GM18502 (cell line): ENCODE measurements at regions not wholly inside any gene's neighbourhood (a gene's known extent, or its start where the extent isn't known, plus 50 kb on each side); places are given as distances from the start of the nearest gene placed in this dataset.

Experiments
- ATAC-seq: cut with Tn5 transposase; IDR thresholded peaks from one replicate; pipeline ENCODE4 v1.9.1; 2021; ENCODE audit warnings: mild to moderate bottlenecking; ENCODE audit not compliant: unreplicated experiment, poor library complexity

DNA sequence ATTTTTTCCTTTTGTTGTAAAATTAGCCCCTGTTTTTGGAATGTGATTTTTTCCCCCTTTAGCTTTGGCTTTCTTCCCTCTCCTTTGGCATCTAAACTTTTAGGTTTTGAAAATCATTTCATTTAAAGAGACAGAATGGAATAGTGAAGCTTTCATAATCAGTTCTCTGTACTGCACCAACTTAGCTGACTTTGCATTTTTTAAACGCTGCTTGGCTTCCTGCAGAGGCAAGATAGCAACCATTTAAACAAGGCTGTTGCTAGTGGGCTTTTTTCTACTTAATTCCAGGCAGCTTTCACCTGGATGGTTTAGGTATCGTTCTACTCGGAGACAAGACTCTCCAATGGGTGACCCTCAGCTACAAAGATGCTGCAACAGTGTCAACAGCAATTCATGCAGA is 267.9 kb upstream of the PKDCC start:
- no peak for ATAC-seq

DNA sequence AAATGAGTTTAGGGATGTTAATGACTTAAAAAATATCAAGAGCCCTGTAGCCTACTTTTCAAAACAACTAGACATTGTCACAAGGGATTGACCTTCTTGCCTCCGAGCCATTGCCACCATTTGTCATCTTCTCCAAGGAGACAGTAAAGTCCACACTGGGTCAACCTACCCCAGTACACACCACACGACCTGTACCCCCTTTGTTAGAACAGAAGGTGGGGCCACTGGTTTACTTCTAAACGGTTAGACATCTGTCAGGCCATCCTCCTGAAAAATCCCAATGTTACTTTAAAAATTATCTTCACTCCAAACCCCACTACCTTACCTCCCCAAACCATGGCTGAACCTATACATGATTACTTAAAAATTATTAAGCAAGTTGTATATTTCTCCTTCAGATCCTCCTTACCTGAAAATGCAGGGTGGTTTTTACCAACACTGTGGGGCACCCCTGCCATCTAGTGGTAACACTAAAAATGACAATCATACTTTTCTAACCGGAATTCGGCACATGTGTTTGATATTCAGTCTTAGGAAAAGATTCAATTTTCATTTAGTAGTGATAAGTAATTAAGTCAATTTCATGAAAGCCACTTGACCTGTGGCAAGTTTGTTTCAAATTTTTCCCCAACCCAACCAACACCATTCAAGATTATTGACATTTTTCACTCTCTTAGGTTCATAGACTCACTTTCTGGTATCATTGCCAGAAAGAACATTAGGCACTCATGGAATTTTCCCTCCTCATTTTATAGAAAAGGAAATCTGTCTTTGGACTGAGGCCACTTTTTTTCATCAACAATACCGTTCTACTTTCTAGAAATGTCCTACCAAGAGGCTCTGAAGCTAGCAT is 265.3 kb upstream of the PKDCC start:
- peak; percentile 70 for ATAC-seq

DNA sequence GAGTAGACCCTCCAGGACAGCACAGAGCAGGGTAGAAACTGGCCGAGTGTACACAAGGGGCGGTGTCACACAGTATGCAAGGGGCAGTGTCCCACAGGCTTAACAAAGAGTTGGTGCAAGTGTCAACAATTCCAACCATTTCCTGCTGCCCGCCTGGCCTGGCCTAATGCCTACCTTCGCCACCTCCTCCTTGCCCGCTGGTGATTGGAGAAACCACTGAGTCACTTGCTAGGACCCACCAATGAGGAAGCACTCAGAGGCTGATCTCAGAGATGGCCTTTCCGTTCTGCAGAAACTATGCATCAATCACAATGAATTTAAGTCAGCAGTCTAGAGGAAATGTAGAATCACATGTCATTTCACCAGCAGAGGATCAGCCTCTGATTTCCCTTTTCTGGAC is 263.3 kb upstream of the PKDCC start:
- ATAC-seq: no peak

DNA sequence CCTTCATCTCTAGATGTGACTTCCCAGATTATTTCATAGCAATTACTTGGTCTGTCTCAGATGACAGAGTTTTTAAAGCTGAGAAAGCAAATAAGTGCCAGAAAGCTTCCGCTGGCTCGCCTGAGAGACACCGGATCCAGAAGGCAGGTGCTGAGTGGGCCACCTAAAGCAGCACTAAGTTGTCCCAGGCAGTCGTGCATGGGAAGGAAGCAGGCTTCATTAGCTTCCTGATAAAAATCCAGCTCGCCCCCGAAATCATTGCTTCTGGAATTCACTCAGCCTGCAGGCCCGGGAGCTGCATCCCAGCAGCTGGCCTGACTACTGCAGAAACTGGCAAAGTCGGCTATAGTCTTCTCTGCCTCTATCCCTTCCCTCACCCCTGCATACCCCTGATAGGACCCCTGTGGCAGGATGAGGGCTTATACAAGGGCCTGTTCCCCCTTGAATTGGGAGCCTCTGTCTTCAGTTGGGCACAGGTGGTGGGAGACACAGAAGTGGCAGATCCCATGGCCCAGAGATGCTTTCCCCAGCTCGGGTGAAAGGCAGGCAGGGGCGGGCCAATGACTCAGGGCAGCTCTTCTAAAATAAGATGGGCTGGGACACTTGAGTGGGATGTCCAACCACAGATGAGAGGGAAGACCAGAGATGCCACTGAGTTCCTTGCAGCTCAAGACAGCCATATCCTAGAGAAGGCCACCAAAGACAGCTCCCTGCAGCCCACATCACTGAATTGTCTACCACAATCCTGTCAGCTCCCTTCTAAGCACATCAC is 262.4 kb upstream of the PKDCC start:
- ATAC-seq: no peak

DNA sequence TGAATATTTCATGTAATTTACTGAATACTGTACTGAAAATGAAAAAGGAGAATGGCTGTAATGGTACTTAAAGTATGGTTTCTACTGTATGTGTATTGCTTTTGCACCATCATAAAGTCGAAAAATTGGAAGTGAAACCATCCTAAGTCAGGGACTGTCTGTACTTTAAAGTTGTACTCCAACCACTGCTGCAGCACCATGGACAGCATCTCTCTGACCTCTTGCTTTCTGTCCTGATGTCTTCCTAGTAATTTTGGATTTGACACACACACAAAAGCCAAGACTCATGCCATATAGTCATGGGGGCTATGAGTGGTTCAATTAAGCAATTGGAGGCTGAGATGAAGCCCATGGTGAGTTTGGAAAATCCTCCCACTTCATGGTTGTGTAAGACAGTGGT is 256.3 kb upstream of the PKDCC start:
- ATAC-seq: peak; percentile 70

DNA sequence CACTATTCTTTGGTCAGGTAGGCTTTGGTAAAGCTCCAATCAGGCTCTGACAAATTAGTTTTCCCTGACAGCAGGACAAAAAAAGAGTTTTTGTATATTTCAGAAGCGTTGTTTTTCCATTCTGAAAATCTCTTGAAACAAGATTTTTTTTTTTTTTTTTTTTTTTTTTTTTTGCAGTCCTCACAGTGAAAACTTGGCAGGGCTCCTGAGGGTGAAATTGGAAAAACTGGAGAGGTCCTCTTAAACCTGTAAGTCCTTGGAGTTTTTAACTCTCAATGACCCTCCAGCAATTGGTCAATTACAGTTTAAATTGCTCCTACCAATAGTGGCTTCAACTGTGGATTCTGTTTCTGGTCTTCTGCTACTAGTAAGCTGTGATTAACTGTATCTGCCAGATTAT is 244.5 kb upstream of the PKDCC start:
- no peak for ATAC-seq

DNA sequence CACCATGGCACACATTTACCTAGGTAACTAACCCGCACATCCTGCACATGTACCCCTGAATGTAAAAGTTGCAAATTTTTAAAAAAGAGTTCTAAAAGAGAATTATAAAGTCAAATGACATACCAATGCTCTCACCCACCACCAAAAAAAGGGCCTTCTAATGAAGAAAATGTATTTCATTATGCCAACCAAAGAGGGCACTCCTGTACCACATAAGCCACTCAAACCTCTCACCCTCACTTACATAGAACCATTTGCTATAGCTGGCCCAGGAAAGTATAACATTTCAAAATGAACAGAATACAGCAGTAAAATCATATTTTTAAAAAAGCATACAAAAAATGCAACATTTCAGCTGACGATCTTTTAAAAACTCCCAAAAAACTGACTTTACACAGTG is 241.5 kb upstream of the PKDCC start:
- ATAC-seq: no peak

DNA sequence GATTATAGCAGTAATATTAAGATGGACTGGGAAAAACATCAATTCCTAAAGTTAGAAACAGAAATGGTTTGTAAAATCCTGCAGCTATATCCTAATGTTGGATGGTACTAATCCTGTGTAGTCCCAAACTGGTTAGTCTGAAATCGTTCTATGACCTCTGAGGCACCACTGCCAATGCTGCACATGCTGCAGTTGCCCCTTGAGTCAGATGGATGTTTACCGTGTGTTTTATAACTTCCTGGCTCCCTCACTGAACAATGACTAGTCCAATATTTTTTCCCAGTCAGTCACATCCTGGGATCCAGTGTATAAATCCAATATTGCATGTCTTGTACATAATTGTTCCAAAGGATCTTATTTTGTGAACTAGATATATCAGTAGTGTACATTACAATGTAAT is 226.7 kb upstream of the PKDCC start:
- no peak for ATAC-seq

DNA sequence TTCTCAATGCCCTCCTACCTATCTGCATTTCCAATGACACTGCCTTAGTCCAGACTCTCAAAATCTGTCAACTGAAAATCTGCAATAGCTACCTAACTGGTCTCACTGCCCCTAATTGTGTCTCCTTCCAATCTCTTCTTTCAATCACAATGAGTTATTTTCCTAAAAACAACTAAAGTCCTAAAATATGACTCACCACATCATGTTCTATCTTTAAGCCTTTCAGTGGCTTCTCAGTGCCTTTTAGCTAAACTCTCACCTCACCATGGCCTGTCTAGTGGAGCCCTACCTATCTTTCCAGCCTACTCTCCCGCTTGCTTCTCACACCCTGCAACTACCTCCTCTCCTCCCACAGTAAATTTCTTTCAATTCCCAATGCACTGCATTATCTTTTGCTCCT is 220.9 kb upstream of the PKDCC start:
- ATAC-seq: no peak

DNA sequence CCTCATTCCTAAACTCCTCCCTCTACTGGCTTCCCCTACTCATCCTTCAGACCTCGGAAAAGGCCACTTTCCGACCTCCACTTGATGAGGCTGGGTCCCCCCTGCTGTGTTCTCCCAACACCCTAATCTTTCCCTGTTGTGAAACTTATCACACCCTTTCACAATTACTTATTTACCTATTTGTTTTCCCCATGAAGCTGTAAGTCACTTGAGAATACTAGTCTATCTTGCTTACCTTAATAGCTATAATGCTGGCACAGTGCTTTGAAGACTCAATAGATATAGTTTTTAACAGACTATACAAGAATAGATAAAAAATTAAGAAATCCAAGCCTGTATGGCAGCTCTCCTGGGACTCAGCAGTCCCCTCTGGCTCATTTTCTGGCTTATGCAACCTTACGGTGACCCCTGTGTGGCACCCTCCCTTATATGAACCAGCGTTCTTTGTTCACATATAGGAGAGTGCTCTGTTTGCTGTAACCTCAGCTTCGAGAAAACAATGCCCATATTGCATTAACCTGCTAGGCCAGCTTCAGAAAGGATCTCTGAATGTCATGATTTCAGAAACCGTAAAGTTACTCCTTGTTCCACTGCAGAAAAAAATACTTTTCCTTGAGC is 220.4 kb upstream of the PKDCC start:
- no peak for ATAC-seq

DNA sequence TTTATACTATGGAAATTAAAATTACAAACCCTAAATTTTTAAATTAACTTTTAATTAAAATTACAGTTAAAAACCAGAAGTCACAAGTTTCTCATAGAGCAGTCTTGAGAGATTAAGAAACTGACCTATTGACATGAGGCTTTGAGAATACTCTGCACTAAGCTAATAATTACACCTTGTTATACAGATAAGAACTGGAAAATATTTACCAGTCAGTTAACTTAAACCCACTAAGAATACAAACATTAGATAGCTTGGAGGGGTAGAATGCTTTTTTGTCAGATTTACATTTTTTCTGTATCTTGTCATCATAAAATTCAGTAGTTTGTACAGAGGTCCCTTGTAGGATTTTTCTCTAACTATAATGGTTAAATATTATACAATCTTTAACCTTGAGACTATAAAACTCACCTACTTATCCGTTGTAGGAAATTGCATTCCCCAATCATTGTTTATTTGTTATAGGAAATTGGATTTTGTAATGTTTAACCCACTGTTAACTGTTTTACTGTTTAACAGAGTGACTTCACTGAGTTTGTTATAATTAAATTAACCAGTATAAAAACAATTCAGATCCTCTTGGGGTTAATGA is 219.7 kb upstream of the PKDCC start:
- no peak for ATAC-seq

DNA sequence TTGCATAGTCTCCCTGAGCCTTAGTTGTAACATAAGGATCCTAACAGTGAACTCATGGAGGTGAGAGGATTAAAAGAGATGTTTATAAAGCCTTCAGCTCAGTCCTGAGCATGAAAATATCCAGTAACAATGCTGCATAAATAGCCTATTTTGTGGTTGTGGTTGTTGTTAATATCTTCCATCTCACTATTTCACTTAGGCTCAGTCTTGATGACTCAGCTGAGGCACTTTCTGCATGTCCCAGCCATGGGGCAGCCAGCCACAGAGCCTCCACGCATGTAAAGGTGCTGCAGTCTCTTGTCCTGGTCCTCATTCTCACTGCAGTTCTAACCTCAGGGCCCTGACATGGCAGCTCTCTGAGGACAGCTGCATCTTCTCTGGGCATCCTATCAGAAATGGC is 218.8 kb upstream of the PKDCC start:
- ATAC-seq: no peak

DNA sequence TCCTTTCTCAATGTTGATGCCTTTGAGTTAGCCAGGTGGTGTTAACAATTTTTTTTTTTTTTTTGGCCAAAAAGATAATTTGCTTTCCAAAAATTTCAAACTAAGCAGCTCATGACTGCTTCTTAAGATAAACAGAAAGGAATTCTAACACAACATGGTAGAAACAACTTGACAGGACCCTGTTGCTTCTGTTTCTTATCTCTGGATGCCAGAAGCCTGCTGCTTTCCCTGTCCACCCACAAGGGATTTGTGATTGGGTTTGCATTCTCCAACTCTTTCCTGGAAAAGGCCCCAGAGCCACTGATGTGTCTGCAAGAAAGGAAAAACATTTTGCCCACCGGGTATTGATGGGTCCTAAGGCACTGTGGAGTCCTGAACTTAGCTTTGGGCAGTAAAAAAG is 217.2 kb upstream of the PKDCC start:
- no peak for ATAC-seq

DNA sequence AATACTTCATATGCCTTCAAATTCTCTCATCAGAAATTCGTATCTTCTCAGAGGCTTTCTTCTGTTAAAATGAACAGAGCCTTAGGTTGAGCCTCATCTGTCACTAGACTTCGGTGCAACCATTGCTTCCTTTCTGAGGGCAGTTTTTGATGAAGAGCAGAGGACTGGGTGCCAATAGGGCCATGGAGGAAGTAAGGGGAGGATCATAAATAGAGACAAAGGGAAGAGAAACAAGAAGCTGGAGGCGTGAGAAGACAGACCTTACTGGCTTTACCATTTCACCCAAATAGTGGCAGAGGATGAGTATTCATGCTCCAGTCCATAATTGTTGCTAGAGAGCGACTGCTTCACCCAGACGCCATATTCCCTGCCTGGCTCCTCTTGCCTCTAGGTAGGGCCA is 215.6 kb upstream of the PKDCC start:
- no peak for ATAC-seq

DNA sequence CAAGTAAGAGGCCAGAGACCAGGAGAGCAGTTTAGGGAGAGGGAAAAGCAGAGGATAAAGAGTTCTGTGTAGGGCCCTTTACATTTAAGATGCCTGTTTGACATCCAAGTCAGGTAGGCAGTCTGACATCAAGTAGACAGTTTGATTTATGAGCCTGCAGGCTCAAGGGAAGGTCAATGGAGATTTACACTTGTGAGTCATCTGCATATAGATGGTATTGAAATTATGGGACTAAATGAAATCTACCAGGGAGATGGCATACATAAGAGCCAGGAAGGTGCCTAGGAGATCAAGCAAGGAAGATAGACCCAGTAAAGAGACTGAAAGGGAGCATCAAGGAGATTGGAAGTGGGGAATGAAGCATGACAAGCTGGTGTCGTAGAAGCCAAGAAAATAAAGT is 212.4 kb upstream of the PKDCC start:
- no peak for ATAC-seq

DNA sequence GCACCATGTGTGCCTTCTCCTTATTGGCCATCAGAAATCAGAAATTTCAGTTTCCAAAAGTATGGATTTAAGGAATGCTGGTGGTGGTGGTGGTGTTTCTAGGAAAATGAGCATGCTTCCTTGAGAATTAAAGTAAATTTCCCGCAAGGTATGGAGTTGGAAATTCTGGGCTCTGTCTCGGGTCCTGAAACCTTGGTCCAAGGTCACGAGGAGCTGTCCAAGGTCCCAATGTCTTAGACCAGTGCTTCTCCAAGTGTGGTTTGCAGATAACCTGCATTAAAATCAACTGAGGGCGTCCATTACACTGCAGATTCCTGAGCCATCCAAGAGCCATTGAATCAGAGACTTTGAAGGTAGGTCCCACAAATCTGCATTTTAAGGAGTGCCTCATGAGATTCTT is 210.9 kb upstream of the PKDCC start:
- no peak for ATAC-seq

DNA sequence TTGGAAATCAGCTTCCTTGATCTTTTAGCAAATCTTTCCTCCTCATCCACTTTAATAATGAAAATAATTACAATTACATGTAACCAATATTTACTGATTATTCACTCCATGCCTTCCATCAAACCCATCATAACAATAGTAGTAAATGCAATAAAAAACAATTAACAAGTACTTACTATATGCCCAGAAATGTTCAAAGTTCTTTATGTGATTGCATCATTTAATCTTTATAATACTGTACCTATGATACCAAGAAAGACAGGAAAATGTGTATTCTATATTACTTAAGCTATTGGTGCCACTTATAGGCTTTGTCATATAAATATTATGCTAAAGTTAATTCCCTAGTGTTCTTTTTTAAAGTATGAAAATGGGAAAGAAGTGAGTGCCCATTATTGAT is 210.2 kb upstream of the PKDCC start:
- no peak for ATAC-seq

DNA sequence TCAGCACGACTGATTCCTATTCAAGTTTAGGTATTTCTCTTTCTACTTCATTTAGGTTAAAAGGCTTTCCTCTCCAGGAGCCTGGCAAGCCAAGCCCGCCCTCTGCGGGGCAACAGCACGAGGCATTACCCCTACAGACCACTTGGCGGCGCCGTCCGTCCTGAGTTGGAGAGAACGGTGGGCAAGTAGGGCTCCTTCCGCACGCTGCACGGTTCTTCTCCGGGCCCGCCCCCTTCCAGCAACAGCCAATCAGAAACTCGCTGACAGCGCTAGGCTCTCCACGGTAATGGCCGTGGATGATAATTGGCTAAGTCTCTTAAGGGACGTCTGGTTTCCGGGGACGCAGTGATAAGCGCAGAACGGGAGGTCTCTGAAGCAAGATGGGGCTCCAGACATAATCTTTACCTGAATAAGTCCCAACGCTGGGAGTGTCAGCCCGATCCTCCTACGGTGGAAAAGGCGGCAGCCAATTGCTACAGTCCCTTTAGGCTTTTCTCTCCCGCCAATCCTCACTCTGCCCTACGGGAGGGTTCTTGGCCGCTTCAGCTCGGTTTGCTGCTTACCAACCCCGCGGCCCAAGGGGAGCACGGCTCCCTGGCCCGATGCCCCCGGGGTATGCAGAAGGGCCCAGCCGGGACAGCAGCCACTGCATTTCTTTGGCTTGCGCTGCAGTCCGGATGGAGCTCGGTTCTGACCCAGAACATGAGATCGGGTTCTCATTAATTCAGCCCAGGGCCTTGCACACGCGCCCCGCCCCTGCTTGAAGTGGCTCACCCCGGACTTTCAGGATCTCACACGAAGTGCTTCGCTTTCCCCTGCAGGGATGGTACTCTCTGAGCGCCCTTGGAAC is 206.9 kb upstream of the PKDCC start:
- ATAC-seq: peak; percentile 100

DNA sequence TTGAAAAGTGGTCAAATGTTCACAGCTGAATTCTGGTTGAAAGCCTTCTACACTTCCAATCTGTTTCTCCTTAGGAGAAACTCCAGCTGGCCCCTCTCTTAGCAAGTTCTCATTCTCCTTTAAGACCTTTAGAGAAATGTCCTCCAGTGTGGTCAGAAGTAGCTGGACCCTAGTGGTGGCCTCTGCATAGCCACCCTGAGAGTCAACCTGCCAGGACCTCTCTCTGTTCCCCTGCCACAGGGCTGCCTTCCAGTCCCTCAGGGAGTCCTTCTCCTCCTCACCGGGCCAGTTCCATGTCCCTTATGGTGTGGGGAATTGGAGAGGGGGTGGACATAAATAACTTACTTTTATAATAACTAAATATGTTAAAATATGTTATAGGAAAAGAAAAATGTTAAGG is 200.9 kb upstream of the PKDCC start:
- no peak for ATAC-seq

DNA sequence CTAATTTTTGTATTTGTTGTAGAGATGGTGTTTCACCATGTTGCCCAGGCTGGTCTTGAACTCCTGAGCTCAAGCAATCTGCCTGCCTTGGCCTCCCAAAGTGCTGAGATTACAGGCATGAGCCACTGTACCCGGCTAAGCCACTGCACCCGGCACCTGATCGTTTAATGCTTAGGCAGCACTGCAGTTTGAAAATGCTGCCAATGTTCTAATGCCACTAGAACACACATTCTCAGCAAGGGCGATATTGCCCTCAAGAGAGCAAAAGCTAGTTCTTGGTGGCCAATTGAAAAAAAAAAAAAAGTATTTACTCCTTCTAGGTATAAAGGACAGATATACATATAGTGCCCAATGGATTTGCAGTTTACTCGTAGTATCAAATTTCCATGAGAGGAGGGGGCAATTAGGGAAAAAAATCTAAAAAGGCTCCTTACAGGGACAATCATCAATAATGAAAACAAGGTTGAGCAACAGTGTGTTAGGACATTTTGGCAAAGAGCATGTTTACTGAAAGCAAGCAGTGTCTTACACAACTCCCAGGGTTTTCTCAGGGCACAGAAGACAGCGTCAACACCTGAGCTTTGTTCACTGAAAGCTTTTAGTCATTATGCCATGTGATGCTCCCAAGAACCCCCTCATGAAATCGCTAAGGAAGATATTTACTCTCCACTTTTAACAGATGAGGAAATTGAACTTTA is 199.9 kb upstream of the PKDCC start:
- no peak for ATAC-seq
